ENCODE measurements at regions not wholly inside any gene's neighbourhood (a gene's known extent, or its start where the extent isn't known, plus 50 kb on each side); places are given as distances from the start of the nearest gene placed in this dataset.

GRCh38 chr6:133046576-133046975 lies 194.6 kb upstream of the EYA4 start:
- TF ChIP-seq YY1 (IDR thresholded peaks at IDR 0.05; ENCODE audit: insufficient read depth, insufficient read length) (no peak), ZNF274 (IDR thresholded peaks at IDR 0.05; ENCODE audit: low read depth, low read length) (no peak)

Measured in NT2/D1 (cell line).